T-helper 1 cell treated with Interleukin-12 subunit alpha and Interleukin-12 subunit beta and Interleukin-4 antibody, amounts not matched to agents 30 μg/mL and 1 μg/mL, for 36 hours (primary cell): ENCODE measurements at regions not wholly inside any gene's neighbourhood (a gene's known extent, or its start where the extent isn't known, plus 50 kb on each side); places are given as distances from the start of the nearest gene placed in this dataset.
"Not testable (repeated sequence)": the region's sequence is repeated elsewhere in the genome, so short reads cannot be mapped to it uniquely, and the experiment has no call there.

ENCODE experiments used
- H3K27ac Mint-ChIP-seq: one replicate; pipeline ENCODE4 v1.8.0; 2021; ENCODE audit warnings: mild to moderate bottlenecking, mixed read lengths
- H3K27me3 Mint-ChIP-seq: one replicate; pipeline ENCODE4 v1.8.0; 2021; ENCODE audit warnings: low read depth, mixed read lengths
- H3K36me3 Mint-ChIP-seq: one replicate; pipeline ENCODE4 v1.8.0; 2021; ENCODE audit warnings: low read depth, mixed read lengths
- H3K4me1 Mint-ChIP-seq: one replicate; pipeline ENCODE4 v1.8.0; 2021; ENCODE audit warnings: low read depth, mixed read lengths
- H3K4me3 Mint-ChIP-seq: one replicate; pipeline ENCODE4 v1.8.0; 2021; ENCODE audit warnings: mild to moderate bottlenecking, moderate library complexity, mixed read lengths
- H3K9me3 Mint-ChIP-seq: one replicate; pipeline ENCODE4 v1.8.0; 2021; ENCODE audit warnings: mixed read lengths

DNA sequence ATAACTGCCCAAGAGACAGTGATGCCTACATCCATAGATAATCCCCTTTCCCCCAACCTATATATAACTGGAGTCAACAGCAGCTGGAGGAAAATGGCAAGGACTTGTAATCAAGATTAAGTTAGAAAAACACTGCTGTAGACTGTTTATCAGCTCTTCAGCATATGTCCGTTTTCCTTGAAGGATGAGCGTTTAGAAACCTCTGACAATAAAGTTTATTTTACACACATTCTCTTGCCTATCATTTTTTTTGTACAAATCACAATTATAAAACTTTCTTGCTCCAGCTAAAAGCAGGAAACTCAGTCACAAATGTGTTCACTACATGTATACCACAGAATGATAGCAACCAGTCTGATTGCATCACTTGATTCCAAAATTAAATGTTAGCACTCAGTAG lies 50.8 kb downstream of the PPIAL4G start:
- H3K9me3 Mint-ChIP-seq, H3K4me3 Mint-ChIP-seq, H3K27ac Mint-ChIP-seq, H3K27me3 Mint-ChIP-seq, H3K4me1 Mint-ChIP-seq: not testable (repeated sequence)
- H3K36me3 Mint-ChIP-seq, result peaks cover 53% of the 10 kb centered on the region

DNA sequence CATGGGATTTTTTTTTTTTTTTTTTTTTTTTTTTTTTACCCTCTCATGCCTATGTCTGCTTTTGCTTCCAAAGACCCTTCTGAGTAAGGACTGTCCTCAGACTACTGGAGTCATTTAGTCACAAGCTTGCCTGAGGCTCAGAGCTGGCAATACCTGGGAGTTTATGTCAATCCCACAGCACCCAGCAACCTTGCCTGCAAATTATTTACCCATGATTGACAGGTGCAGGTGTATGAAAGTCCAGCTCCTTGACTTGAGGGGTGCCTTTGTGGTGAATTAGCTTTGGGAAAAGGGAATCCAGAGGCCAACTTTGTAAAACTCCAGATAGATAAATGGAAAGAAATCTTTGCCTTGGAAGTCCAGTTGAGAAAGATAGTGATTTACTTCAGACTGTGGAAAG lies 53.2 kb downstream of the PPIAL4G start:
- not testable (repeated sequence) for H3K27me3 Mint-ChIP-seq, H3K4me3 Mint-ChIP-seq, H3K4me1 Mint-ChIP-seq, H3K27ac Mint-ChIP-seq, H3K9me3 Mint-ChIP-seq
- peaks cover 69% of the 10 kb centered on the region for H3K36me3 Mint-ChIP-seq

DNA sequence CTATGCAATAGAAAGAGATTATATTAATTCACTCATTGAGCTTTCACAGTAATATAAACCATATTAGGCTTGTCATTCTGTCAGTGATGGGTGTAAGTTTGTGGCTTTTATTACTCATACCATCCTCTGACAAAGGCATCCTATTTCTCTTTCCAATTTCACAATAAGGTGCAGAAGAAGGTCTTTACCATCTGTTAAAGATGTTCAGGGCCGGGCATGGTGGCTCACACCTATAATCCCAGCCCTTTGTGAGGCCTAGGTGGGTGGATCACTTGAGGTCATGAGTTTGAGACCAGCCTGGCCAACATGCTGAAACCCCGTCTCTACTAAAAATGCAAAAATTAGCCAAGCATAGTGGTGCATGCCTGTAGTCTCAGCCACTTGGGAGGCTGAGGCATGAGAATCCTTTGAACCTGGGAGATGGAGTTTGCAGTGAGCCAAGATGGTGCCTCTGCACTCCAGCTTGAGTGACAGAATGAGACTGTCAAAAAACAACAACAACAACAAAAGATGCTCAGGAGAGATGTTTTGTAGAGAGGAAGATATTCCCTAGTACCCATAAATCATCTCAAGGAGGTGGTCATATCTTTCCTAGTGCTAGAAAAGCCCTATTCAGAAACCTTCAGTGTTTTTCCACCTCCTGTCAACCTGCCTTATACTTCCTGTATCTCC lies 56.0 kb downstream of the PPIAL4G start:
- H3K9me3 Mint-ChIP-seq, H3K4me3 Mint-ChIP-seq, H3K27me3 Mint-ChIP-seq: not testable (repeated sequence)
- peaks cover 14% of the 10 kb centered on the region for H3K4me1 Mint-ChIP-seq
- H3K27ac Mint-ChIP-seq, result peak overlapping the region; percentile 6
- H3K36me3 Mint-ChIP-seq, result peaks cover 63% of the 10 kb centered on the region

DNA sequence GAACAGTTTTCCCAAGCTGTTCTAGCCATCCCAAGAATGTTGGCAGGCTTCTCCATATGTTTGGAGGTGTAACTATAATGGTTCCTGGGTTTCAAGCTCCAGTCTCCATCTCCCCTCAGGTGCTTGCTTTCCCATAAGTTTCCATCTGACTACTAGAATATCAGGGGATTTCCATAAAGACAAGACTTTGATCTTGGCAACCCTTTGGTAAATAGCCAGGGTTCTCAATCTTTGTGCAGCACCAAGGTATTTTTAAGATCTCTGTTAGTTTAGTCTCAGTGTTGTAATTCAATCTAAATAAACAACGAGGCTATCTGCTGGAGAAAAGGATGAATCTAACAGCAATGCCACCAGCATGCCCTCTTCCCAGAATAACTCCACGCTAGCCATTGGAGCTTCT lies 56.7 kb downstream of the PPIAL4G start:
- H3K27me3 Mint-ChIP-seq, H3K4me3 Mint-ChIP-seq, H3K9me3 Mint-ChIP-seq: not testable (repeated sequence)
- peaks cover 57% of the 10 kb centered on the region for H3K36me3 Mint-ChIP-seq
- H3K4me1 Mint-ChIP-seq, result peaks cover 14% of the 10 kb centered on the region
- H3K27ac Mint-ChIP-seq, result peak overlapping the region; percentile 6

DNA sequence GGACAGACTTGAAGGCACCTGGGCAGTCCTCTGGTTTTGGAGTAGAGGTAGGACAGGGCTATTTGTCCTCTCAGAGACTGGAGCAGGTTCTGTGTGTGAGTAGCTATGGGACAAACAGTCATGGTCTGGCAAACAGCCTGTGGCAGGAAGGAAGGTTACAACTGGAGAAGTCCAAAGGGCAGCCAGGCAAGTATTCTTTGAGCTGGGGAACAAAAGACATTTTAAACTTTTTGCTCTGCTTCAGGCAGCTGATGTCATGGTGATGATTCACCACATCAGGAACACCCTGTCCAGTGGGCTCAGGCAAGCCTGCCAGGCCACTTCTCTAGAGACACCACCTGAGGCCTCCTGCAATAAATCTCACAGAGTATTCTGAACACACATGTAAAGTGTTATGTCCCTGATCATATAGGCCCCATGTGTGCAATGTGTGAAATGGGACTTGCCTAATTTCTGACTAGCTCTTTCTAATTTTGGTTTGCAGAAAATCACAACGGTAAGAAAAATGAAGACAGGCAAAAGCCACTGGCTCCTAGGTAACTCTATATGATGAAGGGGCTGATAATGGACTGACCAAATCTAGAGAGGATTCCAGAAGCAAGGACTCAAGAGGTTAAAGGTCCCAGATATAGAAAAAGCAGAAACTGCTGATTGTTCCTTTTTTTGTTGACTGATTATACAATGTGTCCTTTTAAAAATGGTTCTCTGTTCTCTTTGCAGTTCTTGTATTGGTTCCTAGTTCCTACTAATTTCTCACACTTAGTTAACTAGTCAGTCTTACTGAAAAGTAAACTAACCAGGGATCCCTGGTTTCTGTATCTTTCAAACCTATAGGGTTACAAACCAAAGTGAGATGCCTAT lies 58.7 kb downstream of the PPIAL4G start:
- Mint-ChIP-seq H3K36me3 (peaks cover 42% of the 10 kb centered on the region), H3K4me1 (peaks cover 14% of the 10 kb centered on the region)
- H3K4me3 Mint-ChIP-seq, result not testable (repeated sequence)

DNA sequence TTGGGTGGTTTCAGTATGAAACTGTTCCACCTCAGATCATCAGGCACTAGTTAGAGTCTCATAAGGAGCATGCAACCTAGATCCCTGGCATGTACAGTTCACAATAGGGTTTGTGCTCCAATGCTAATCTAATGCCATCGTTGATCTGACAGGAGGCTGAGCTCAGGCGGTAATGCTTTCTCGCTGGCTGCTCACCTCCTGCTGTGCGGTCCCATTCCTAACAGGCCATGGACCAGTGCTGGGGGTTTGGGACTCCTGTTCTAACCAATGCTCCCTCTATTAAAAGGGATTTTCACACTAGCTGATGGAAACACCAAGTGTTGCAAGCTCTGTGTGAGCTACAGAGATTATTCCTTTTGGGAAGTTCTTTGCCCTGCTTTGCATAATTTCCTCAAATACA lies 60.2 kb downstream of the PPIAL4G start:
- not testable (repeated sequence) for H3K9me3 Mint-ChIP-seq, H3K27ac Mint-ChIP-seq, H3K27me3 Mint-ChIP-seq, H3K4me3 Mint-ChIP-seq
- peaks cover 28% of the 10 kb centered on the region for H3K36me3 Mint-ChIP-seq
- peaks cover 14% of the 10 kb centered on the region for H3K4me1 Mint-ChIP-seq

More for the DNA sequence above, 58.7 kb downstream of the PPIAL4G start:
- not testable (repeated sequence) for H3K27ac Mint-ChIP-seq, H3K27me3 Mint-ChIP-seq, H3K9me3 Mint-ChIP-seq

DNA sequence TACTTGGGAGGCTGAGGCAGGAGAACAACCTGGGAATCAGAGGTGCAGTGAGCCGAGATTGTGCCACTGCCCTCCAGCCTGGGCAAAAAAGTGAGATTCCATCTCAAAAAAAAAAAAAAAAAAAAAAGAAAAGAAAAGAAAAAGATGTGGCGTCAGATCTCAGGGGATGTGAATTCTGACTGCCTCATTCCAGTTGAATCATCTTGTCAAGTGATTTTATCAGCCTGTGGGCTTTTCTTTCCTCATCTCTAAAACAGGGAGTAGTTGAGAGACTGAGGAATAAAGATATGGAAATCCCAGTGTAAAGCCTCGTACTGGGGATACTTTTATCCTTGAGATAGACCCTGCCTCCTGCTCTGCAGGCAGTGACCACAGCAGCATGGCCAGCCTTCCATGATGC lies 65.9 kb downstream of the PPIAL4G start:
- not testable (repeated sequence) for H3K36me3 Mint-ChIP-seq, H3K27ac Mint-ChIP-seq, H3K4me3 Mint-ChIP-seq, H3K27me3 Mint-ChIP-seq, H3K4me1 Mint-ChIP-seq, H3K9me3 Mint-ChIP-seq

DNA sequence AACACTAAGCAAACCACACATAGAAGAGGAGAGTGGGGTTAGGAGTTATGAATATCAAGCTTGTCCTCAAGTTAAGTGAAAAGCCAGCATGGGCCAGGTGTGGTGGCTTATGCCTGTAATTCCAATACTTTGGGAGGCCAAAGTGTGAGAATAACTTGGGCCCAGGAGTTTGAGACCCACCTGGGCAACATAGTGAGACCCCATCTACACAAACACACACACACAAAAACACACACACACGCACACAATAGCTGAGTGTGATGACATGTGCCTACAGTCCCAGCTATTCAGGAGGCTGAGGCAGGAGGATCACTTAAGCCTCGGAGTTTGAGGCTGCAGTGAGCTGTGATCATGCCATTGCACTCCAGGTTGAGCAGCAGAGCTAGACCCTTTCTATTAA lies 69.7 kb downstream of the PPIAL4G start:
- H3K4me3 Mint-ChIP-seq, result not testable (repeated sequence)

DNA sequence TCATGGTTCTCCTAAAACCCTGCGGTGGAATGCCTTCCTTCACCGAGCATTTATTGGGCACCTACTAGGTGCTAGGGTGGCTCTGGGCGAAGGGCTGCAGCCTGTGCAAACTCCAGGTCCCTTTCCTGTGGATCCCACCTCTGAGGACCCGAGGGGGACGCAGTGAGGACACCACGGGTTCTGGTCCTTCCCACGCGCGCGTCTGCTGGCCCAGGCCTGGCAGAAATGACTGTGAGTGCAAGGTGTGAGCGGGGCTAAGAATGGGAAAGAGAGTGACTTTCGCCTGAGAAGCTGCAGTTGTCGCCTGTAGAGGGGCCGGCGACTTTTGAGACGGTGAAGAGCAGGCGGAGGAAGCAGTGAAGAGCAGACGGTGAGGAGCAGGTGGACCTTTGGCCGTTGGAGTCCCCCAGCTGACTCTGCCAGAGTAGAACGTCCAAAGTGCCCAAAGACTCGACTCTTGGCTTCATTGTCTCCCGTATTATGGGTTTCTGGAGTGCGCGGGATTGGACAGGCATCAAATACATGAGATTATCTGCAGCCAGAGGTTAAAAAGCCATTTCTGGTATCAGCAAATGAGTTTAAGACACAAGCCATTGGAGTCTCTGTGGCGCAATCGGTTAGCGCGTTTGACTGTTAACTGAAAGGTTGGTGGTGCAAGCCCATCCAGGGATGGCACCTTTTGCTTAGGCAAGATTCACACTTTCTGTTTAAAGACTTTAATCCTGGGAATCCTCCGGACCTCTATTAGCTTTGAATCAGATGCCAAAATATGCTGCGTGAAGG lies 78.1 kb downstream of the PPIAL4G start:
- H3K9me3 Mint-ChIP-seq, H3K27ac Mint-ChIP-seq, H3K27me3 Mint-ChIP-seq, H3K36me3 Mint-ChIP-seq, H3K4me3 Mint-ChIP-seq: not testable (repeated sequence)
- peaks cover 15% of the 10 kb centered on the region for H3K4me1 Mint-ChIP-seq

More for the DNA sequence above, 69.7 kb downstream of the PPIAL4G start:
- H3K4me1 Mint-ChIP-seq, H3K27ac Mint-ChIP-seq, H3K27me3 Mint-ChIP-seq: not testable (repeated sequence)
- peaks cover 11% of the 10 kb centered on the region for H3K36me3 Mint-ChIP-seq
- H3K9me3 Mint-ChIP-seq, result peaks cover 15% of the 10 kb centered on the region

DNA sequence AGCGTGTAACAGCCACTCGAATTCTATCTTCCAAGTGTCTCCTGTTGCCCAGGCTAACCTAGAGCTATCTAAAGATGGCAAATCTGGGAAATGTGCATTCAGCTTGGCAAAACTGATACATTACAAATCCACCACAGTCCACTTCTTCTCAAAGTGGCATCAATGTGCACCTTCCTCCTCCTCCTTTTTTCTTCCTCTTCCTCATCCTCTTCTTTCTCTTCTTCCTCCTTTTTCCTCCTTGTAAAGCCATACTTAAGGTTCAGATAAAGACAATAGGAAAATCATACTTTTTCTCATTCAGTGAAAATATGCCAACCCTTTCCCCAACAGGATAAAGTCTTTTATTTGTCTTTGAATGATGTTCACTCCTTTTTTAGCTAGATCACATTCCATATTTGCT lies 79.2 kb downstream of the PPIAL4G start:
- H3K27me3 Mint-ChIP-seq, H3K36me3 Mint-ChIP-seq, H3K9me3 Mint-ChIP-seq: not testable (repeated sequence)
- H3K4me1 Mint-ChIP-seq, result peaks cover 15% of the 10 kb centered on the region
- peak overlapping the region; percentile 7 for H3K27ac Mint-ChIP-seq
- peak overlapping the region; percentile 71 for H3K4me3 Mint-ChIP-seq

DNA sequence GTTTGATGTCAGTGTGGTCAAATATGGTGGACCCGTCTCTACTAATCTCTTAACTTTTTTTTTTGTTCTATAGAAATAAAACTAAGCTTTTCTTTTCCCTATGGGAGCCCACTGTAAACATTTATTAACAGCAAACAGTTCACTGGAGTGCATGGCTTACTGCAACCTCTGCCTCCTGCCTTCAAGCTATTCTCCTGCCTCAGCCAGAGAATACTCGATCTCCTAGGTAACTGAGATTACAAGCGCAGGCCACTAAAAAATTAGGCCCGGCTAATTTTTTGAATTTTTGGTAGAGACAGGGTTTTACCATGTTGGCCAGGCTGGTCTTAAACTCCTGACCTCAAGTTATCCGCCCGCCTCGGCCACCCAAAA lies 80.0 kb downstream of the PPIAL4G start:
- Mint-ChIP-seq H3K4me1 (peaks cover 15% of the 10 kb centered on the region), H3K27ac (peak overlapping the region; percentile 95), H3K4me3 (peak overlapping the region; percentile 92)
- not testable (repeated sequence) for H3K27me3 Mint-ChIP-seq, H3K9me3 Mint-ChIP-seq, H3K36me3 Mint-ChIP-seq

DNA sequence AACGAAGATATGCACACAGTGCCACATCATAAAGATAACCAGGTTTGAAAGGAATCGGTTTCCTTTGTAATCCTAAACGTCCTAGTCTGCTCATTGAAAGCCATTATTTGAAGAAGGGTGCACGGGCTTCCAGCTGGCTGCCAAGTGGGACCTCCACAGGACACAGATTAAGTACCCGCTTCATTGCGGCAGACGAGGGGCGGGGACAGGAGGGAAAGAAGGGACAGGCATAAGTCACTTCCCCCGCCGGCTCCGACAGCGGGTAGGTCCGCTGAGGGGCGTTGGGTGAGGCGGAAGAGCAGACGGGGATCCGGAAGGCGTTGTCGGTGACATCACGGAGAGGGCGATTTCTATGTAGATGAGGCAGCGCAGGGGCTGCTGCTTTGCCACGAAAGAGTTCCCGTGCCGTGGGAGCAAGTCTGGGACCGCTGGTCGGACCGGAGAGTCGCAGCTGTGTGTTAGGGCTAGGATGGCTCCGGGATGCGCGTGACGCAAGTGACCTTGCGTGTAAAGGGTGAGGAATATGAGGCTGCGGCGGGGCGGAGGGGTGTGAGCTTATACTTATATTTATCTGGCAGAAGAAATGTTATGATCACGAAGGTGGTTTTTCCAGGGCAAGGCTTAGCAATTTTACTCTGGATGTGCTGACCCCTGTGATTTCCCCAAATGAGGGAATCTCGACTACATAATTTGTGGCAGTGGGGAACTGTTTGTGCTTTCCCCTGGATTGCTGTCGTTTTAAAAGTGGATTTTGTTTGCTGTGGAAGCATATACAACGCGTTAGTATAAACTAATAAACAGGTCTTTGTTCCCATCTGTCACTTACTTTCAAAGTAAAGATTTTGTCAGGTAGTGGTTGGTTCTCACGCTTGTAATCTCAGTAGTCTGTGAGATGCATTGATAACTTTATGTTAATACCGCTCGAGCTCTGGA lies 80.7 kb downstream of the PPIAL4G start:
- Mint-ChIP-seq H3K4me3 (peak overlapping the region; percentile 92), H3K27ac (peak overlapping the region; percentile 95), H3K4me1 (peaks cover 18% of the 10 kb centered on the region)
- not testable (repeated sequence) for H3K27me3 Mint-ChIP-seq, H3K36me3 Mint-ChIP-seq, H3K9me3 Mint-ChIP-seq

DNA sequence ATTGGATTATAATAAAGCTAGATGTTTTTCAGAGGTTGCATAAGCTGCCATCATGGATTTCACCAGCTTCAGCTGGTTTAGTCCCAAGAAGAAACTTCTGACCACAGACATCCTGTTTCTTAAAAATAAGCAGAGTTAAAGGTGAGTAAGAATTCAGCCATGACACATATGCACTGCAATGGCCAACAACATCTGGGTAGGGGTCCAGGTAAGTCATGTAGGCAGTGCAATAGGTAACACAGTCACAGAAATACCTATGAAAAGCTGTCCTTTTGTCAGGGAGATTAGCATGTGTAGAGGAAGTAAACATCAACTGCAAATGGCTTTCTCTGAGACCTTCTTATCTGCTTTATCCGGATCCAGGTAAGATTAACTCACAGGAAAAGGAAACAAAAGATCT lies 85.6 kb downstream of the PPIAL4G start:
- not testable (repeated sequence) for H3K36me3 Mint-ChIP-seq, H3K4me3 Mint-ChIP-seq, H3K27me3 Mint-ChIP-seq, H3K9me3 Mint-ChIP-seq
- Mint-ChIP-seq H3K4me1 (peaks cover 18% of the 10 kb centered on the region), H3K27ac (peak overlapping the region; percentile 91)

DNA sequence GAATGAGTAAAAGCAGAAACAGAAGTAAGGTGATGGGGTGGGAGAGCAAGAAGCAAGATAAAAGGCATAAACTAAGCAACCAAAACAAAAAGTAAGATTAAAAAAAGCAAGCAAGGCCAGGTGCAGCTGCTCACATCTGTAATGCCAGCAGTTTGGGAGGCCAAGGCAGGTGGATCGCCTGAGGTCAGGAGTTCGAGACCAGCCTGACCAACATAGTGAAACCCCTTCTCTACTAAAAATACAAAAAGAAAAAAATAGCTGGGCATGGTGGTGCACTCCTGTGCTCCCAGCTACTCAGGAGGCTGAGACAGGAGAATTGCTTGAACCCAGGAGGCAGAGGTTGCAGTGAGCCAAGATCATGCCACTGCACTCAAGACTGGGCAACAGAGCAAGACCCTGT lies 90.6 kb downstream of the PPIAL4G start:
- not testable (repeated sequence) for H3K36me3 Mint-ChIP-seq, H3K9me3 Mint-ChIP-seq, H3K27me3 Mint-ChIP-seq, H3K4me3 Mint-ChIP-seq
- H3K4me1 Mint-ChIP-seq, result peaks cover 23% of the 10 kb centered on the region
- peak overlapping the region; percentile 47 for H3K27ac Mint-ChIP-seq
